Stimulated activated CD4-positive, alpha-beta T cell treated with anti-CD3 and anti-CD28 coated beads, Interleukin-1b, Interleukin-23, amount 100 ng/mL, for 48 hours (primary cell): ENCODE measurements at regions not wholly inside any gene's neighbourhood (a gene's known extent, or its start where the extent isn't known, plus 50 kb on each side); places are given as distances from the start of the nearest gene placed in this dataset.
A peak's percentile ranks its signal among the peaks of the same experiment; 100 is the strongest.
"Not testable (repeated sequence)": the region's sequence is repeated elsewhere in the genome, so short reads cannot be mapped to it uniquely, and the experiment has no call there.

Experiments
- DNase-seq: peaks from one replicate; pipeline ENCODE4 v3.0.0-alpha.2; 2020

DNA sequence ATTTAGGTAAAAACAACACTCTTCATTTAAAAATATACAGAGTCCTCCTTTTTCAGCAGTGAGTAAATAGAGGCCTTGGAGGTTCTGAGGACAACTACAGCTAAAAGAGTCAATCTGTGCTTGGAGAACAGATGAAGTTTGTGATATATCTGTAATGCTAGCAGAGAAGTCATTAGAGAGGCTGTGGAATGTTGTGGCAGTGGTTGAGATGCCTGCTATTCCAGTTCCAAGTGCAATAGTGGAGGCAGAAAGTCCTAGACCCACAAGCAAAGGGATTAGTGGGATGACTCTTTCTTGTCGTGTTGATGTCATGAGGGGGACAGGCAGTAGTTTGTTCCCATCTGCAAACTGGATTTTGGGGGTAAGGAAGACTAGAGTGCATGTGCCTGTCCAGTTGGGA, 62.1 kb upstream of the EZR start:
- not testable (repeated sequence) for DNase-seq

DNA sequence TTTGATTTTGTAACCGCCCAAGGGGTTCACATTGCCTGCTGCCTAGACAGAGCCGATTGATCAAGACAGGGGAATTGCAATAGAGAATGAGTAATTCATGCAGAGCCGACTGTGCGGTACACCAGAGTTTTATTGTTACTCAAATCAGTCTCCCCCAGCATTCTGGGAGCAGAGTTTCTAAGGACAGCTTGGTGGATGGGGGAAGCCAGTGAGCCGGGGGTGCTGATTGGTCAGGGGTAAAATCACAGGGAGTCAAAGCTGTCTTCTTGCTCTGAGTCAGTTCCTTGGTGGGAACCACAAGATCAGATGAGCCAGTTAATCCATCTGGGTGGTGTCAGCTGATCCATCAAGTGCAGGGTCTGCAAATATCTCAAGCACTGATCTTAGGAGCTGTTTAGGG, 60.0 kb upstream of the EZR start:
- DNase-seq, result peak; percentile 83

DNA sequence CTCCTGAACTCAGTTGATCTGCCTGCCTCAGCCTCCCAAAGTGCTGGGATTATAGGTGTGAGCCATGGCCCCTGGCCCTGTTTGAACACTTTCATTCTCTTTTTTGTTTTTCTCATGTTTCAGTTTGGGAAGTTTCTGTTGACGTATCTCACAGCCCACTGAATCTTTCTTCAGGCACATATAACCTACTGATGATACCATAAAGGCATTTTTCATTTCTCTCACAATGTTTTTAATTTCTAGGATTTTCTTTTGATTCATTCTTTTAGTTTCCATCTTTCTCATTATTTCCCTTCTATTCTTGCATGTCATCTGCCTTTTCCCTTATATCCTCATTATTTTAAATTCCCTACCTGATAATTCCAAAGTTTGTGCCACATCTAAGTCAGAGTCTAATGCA, 58.5 kb upstream of the EZR start:
- DNase-seq, result no peak

DNA sequence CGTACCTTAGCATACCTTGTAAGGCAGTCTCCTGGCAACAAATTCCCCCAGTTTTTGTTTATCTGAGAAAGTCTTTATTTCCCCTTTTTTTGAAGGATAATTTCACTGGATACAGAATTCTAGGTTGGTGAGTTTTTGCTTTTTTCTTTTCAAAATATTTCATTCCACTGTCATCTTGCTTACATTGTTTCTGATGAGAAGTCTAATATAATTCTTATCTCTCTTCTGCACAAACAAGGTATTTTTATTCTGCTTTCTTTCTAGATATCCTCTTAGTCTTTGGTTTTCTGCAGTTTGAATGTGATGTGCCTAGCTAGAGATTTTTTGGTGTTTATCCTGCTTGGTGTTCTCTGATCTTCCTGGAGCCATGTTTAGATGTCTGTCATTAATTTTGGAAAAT, 57.7 kb upstream of the EZR start:
- DNase-seq, result no peak

DNA sequence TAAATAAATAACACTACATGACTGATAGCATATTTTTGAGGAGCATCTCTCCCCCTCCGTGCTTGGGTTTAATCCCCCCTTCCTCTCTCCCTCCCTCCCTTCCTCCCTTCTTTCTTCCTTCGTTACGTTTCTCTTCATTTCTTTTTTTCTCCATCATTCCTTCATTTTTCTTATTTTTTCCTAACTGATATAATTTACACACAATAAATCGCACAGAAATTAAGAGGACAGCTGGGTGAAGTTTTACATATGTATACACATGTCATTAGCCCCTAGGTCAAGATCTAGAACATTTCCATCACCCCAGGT, 51.4 kb upstream of the EZR start:
- no peak for DNase-seq

DNA sequence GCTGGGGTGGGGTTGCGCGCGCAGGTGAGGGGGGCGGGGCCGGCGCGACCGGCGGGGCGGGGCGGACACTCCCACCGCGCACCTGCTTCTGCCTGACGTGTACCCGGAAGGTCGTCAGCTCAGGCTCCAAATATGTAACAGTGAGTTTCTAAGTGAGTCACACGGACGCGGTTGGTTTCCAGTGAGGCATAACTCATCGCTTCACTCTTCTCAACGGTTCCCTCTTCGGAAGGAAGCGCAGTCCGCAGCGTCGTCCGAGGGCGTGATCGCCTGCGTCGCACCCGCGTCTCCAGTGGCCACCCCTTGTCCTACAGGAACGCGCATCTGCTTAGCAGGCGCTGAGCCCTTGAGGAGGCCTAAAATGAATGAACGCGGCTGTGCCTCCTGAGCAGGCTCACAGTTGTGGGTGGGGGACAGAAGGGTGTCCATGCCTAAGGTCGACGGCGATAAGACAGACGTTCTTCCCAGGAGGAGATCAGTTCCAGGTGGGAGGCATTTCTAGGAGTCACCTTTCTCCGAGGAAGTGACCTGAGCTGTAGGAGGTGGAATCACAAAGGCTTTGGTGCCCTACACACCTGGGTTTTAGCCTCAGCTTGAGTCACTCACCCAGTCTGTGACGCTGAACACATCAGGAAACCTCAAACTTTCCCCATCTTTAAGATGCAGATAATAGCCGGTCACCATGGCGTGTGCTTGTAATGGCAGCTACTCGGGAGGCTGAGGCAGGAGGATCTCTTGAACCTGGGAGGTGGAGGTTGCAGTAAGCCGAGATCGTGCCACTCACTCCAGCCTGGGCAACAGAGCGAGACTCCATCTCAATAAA, 50.9 kb upstream of the EZR start:
- DNase-seq, result peak; percentile 95

DNA sequence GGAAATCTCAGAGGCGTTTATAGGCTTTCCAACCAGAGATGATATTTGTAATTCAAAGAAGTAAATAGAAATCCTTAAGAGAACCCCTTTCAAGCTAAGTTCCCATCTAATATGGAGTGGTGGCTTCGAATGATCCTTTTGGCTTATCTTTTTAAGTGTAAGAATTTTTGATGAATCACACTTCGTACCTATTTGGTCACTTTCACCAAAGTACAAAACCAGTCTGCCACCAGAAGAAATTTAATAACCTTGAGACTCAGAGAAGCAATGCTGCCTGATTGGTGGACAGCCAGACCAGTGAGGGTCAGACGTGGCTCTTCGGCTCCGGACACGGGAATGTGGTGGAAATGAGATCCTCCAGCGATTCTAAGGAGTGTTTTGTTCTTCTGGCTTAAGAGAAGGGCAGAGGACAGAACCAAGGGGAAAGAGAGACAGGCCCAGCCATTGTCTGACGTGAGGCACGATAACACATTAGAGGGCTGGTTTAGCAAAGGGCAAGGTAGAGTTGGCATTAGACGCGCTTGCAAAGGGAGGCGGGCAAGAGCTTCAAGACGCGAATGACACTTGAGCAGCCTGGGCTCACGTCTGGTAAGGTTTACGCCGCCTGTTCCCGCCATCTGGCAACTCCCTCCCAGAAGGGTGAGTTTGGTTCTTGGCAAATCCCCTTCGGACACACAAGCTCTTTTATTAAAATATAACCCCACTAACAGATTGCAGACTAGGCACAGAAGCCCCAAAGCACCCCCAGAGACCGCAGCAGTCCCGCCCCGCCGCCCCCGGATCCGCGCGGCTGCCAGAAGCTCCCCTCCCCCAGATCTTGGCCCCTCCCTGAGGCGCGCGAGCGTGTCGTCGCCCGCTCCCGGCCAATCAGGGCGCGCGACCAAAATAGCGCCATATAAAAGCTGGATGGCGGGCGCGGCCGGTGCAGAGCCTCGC, 50.0 kb upstream of the EZR start:
- DNase-seq, result peak; percentile 95
